Breast epithelium (tissue), 3 donors: ENCODE measurements at regions not wholly inside any gene's neighbourhood (a gene's known extent, or its start where the extent isn't known, plus 50 kb on each side); places are given as distances from the start of the nearest gene placed in this dataset.

Experiments used
- POLR2A ChIP-seq: fragments of 450-650 bp; IDR thresholded peaks from one replicate; pipeline ENCODE4 v1.6.1; 2016; ENCODE audit warnings: antibody characterized with exemption, mild to moderate bottlenecking, moderate library complexity
- POLR2AphosphoS5 ChIP-seq, 3 donors: sonication (generic); formaldehyde crosslinking; IDR thresholded peaks; one replicate each; pipeline ENCODE4 v1.6.1; 2017; ENCODE audit warnings: antibody characterized with exemption in 3 of 3
- TF ChIP-seq, protein P1 (sequence below), 3 donors: fragments of 450-650 bp; IDR thresholded peaks; one replicate each; pipeline ENCODE4 v1.5.1; 2016 to 2017; ENCODE audit warnings: antibody characterized with exemption in 3 of 3, mild to moderate bottlenecking in 3 of 3, moderate library complexity in 3 of 3

DNA sequence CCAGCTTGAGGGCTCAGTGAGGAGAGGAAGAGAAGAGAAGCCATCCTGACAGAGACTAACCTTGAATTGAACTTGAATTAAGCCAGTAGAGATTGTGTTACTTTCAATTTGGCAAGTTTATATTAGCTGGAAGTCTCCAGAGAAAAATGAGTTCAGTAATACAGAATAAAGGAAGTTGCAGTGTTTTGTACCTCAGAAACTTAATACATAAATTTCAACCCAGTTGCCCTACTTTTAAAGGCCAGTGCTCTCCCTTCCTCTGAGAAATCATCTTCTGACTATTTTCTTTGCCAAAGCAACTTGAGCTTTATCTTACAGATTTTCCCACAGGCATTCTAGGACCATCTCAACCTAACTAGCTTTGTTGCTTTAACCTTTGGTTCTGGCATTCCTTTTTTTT lies 231.0 kb upstream of the GAS1 start:
- TF ChIP-seq, protein P1, sequence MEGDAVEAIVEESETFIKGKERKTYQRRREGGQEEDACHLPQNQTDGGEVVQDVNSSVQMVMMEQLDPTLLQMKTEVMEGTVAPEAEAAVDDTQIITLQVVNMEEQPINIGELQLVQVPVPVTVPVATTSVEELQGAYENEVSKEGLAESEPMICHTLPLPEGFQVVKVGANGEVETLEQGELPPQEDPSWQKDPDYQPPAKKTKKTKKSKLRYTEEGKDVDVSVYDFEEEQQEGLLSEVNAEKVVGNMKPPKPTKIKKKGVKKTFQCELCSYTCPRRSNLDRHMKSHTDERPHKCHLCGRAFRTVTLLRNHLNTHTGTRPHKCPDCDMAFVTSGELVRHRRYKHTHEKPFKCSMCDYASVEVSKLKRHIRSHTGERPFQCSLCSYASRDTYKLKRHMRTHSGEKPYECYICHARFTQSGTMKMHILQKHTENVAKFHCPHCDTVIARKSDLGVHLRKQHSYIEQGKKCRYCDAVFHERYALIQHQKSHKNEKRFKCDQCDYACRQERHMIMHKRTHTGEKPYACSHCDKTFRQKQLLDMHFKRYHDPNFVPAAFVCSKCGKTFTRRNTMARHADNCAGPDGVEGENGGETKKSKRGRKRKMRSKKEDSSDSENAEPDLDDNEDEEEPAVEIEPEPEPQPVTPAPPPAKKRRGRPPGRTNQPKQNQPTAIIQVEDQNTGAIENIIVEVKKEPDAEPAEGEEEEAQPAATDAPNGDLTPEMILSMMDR (IDR thresholded peaks at IDR 0.05), result no peak
- TF ChIP-seq POLR2A, result no peak
- no peak for TF ChIP-seq POLR2AphosphoS5 (IDR thresholded peaks at IDR 0.05)
